Natural killer cell treated with Interleukin-12 subunit alpha and Interleukin-12 subunit beta and Interleukin-15 and Interleukin-18, amount 100 ng/mL, for 72 hours (primary cell): ENCODE measurements at regions not wholly inside any gene's neighbourhood (a gene's known extent, or its start where the extent isn't known, plus 50 kb on each side); places are given as distances from the start of the nearest gene placed in this dataset.

ENCODE experiments used
- ATAC-seq, 2 donors: fragments of 150-1000 bp; cut with Tn5 transposase in 1 of 2; sonication (Bioruptor Pico), chemical (Tn5 transposase) in 1 of 2; 2 replicates each; pipeline ENCODE4 v1.10.0; 2021
- DNase-seq: peaks from one replicate; pipeline ENCODE4 v3.0.0; 2022; ENCODE audit warnings: low spot score
- H3K27ac Mint-ChIP-seq, 2 donors: 1 replicate in 1 of 2; 2 replicates in 1 of 2; pipeline ENCODE4 v1.8.0; 2022; ENCODE audit warnings: mixed read lengths in 2 of 2, mild to moderate bottlenecking in 1 of 2, moderate library complexity in 1 of 2
- H3K27me3 Mint-ChIP-seq, 2 donors: 1 replicate in 1 of 2; 2 replicates in 1 of 2; pipeline ENCODE4 v1.8.0; 2022; ENCODE audit warnings: mixed read lengths in 2 of 2
- H3K36me3 Mint-ChIP-seq: one replicate; pipeline ENCODE4 v1.8.0; 2022; ENCODE audit warnings: mixed read lengths
- H3K4me1 Mint-ChIP-seq, 2 donors: 1 replicate in 1 of 2; 2 replicates in 1 of 2; pipeline ENCODE4 v1.8.0; 2022; ENCODE audit warnings: low read depth in 2 of 2, mixed read lengths in 2 of 2, mild to moderate bottlenecking in 1 of 2
- H3K4me3 Mint-ChIP-seq: one replicate; pipeline ENCODE4 v1.8.0; 2022; ENCODE audit warnings: mixed read lengths
- H3K9me3 Mint-ChIP-seq: 2 replicates; pipeline ENCODE4 v1.8.0; 2022; ENCODE audit warnings: mixed read lengths

- H3K4me3 Mint-ChIP-seq = no peak overlapping the region
- H3K27me3 Mint-ChIP-seq = peaks cover 0 to 17% of the 10 kb centered on the region in 2 donors
- no peaks in the 10 kb centered on the region for H3K4me1 Mint-ChIP-seq
- no peak overlapping the region for H3K27ac Mint-ChIP-seq
- no peak for ATAC-seq
- no peaks in the 10 kb centered on the region for H3K9me3 Mint-ChIP-seq
- no peaks in the 10 kb centered on the region for H3K36me3 Mint-ChIP-seq
- DNase-seq = peak; percentile 55
Observed at GRCh38 chr6:168223150-168223549, 96.4 kb downstream of the DACT2 start.

GRCh38 chr6:168222115-168223043 is 97.2 kb downstream of the DACT2 start:
- Mint-ChIP-seq H3K4me1 (no peaks in the 10 kb centered on the region), H3K36me3 (no peaks in the 10 kb centered on the region), H3K9me3 (no peaks in the 10 kb centered on the region), H3K4me3 (no peak overlapping the region), H3K27ac (no peak overlapping the region), H3K27me3 (peaks cover 0 to 21% of the 10 kb centered on the region in 2 donors)
- ATAC-seq (peak in 1 of 2 donors; percentile 20), DNase-seq (peak; percentile 53)

GRCh38 chr6:168221497-168222079 is 98.0 kb downstream of the DACT2 start:
- Mint-ChIP-seq H3K9me3 (no peaks in the 10 kb centered on the region), H3K27me3 (peaks cover 0 to 21% of the 10 kb centered on the region in 2 donors)
- DNase-seq = peak; percentile 31

GRCh38 chr6:168221000-168221399 is 98.6 kb downstream of the DACT2 start:
- no peak overlapping the region for H3K4me3 Mint-ChIP-seq
- DNase-seq (no peak), ATAC-seq (no peak)
- H3K27ac Mint-ChIP-seq = no peak overlapping the region
- H3K9me3 Mint-ChIP-seq = no peaks in the 10 kb centered on the region
- H3K36me3 Mint-ChIP-seq = no peaks in the 10 kb centered on the region
- H3K27me3 Mint-ChIP-seq = peaks cover 0 to 18% of the 10 kb centered on the region in 2 donors
- H3K4me1 Mint-ChIP-seq = no peaks in the 10 kb centered on the region

More at GRCh38 chr6:168221497-168222079, 98.0 kb downstream of the DACT2 start:
- Mint-ChIP-seq H3K4me3 (no peak overlapping the region), H3K27ac (no peak overlapping the region), H3K4me1 (no peaks in the 10 kb centered on the region), H3K36me3 (no peaks in the 10 kb centered on the region)
- ATAC-seq = no peak

GRCh38 chr6:168219804-168220203 is 99.8 kb downstream of the DACT2 start:
- H3K4me3 Mint-ChIP-seq = no peak overlapping the region
- H3K27ac Mint-ChIP-seq = no peak overlapping the region
- H3K9me3 Mint-ChIP-seq = no peaks in the 10 kb centered on the region
- no peak for DNase-seq
- H3K4me1 Mint-ChIP-seq = peaks cover 0 to 4% of the 10 kb centered on the region in 2 donors
- no peaks in the 10 kb centered on the region for H3K36me3 Mint-ChIP-seq
- ATAC-seq = no peak
- peaks cover 0 to 20% of the 10 kb centered on the region in 2 donors for H3K27me3 Mint-ChIP-seq

- peaks cover 0 to 20% of the 10 kb centered on the region in 2 donors for H3K27me3 Mint-ChIP-seq
- no peak overlapping the region for H3K27ac Mint-ChIP-seq
Observed at GRCh38 chr6:168218785-168219566, 100.6 kb downstream of the DACT2 start.

GRCh38 chr6:168217880-168218537 is 101.6 kb downstream of the DACT2 start:
- H3K27ac Mint-ChIP-seq = no peak overlapping the region
- H3K4me3 Mint-ChIP-seq = no peak overlapping the region
- ATAC-seq (no peak), DNase-seq (peak; percentile 31)
- H3K36me3 Mint-ChIP-seq = no peaks in the 10 kb centered on the region
- H3K9me3 Mint-ChIP-seq = no peaks in the 10 kb centered on the region
- peaks cover 0 to 4% of the 10 kb centered on the region in 2 donors for H3K4me1 Mint-ChIP-seq
- H3K27me3 Mint-ChIP-seq = peaks cover 0 to 13% of the 10 kb centered on the region in 2 donors

More at GRCh38 chr6:168218785-168219566, 100.6 kb downstream of the DACT2 start:
- H3K9me3 Mint-ChIP-seq = no peaks in the 10 kb centered on the region
- H3K36me3 Mint-ChIP-seq = no peaks in the 10 kb centered on the region
- H3K4me1 Mint-ChIP-seq = peaks cover 0 to 4% of the 10 kb centered on the region in 2 donors
- DNase-seq = no peak
- no peak for ATAC-seq
- H3K4me3 Mint-ChIP-seq = no peak overlapping the region

- DNase-seq = peak; percentile 34
- Mint-ChIP-seq H3K9me3 (no peaks in the 10 kb centered on the region), H3K4me1 (peaks cover 0 to 4% of the 10 kb centered on the region in 2 donors), H3K4me3 (no peak overlapping the region), H3K27me3 (peaks cover 0 to 11% of the 10 kb centered on the region in 2 donors), H3K27ac (no peak overlapping the region), H3K36me3 (no peaks in the 10 kb centered on the region)
- no peak for ATAC-seq
Observed at GRCh38 chr6:168217216-168217879, 102.2 kb downstream of the DACT2 start.

- no peaks in the 10 kb centered on the region for H3K9me3 Mint-ChIP-seq
- ATAC-seq (no peak), DNase-seq (peak; percentile 25)
- H3K27ac Mint-ChIP-seq = no peak overlapping the region
- no peak overlapping the region for H3K4me3 Mint-ChIP-seq
- peaks cover 0 to 11% of the 10 kb centered on the region in 2 donors for H3K27me3 Mint-ChIP-seq
- H3K36me3 Mint-ChIP-seq = no peaks in the 10 kb centered on the region
- H3K4me1 Mint-ChIP-seq = peaks cover 0 to 4% of the 10 kb centered on the region in 2 donors
Observed at GRCh38 chr6:168216751-168217191, 102.8 kb downstream of the DACT2 start.

- ATAC-seq = no peak
- H3K27me3 Mint-ChIP-seq = peaks cover 0 to 11% of the 10 kb centered on the region in 2 donors
Observed at GRCh38 chr6:168216117-168216516, 103.5 kb downstream of the DACT2 start.

GRCh38 chr6:168215121-168215808 is 104.3 kb downstream of the DACT2 start:
- H3K4me1 Mint-ChIP-seq = peaks cover 0 to 4% of the 10 kb centered on the region in 2 donors
- no peaks in the 10 kb centered on the region for H3K9me3 Mint-ChIP-seq
- H3K36me3 Mint-ChIP-seq = no peaks in the 10 kb centered on the region
- no peak overlapping the region for H3K27ac Mint-ChIP-seq
- peak; percentile 39 for DNase-seq
- H3K4me3 Mint-ChIP-seq = no peak overlapping the region
- H3K27me3 Mint-ChIP-seq = peaks cover 1 to 11% of the 10 kb centered on the region in 2 donors
- no peak for ATAC-seq

More at GRCh38 chr6:168216117-168216516, 103.5 kb downstream of the DACT2 start:
- Mint-ChIP-seq H3K9me3 (no peaks in the 10 kb centered on the region), H3K4me3 (no peak overlapping the region), H3K36me3 (no peaks in the 10 kb centered on the region), H3K4me1 (peaks cover 0 to 4% of the 10 kb centered on the region in 2 donors), H3K27ac (no peak overlapping the region)
- DNase-seq = no peak

- Mint-ChIP-seq H3K27ac (no peak overlapping the region), H3K9me3 (no peaks in the 10 kb centered on the region), H3K4me3 (no peak overlapping the region), H3K27me3 (peaks cover 7 to 13% of the 10 kb centered on the region in 2 donors), H3K36me3 (no peaks in the 10 kb centered on the region), H3K4me1 (peaks cover 0 to 7% of the 10 kb centered on the region in 2 donors)
- no peak for ATAC-seq
- DNase-seq = peak; percentile 54
Observed at GRCh38 chr6:168214586-168215104, 104.9 kb downstream of the DACT2 start.
